ENCODE measurements at regions not wholly inside any gene's neighbourhood (a gene's known extent, or its start where the extent isn't known, plus 50 kb on each side); places are given as distances from the start of the nearest gene placed in this dataset.
"Not testable (repeated sequence)": the region's sequence is repeated elsewhere in the genome, so short reads cannot be mapped to it uniquely, and the experiment has no call there.

- 6 to 7% methylated on average over 23 to 32 of the region's 32 CpGs for WGBS, 2 donors
- TF ChIP-seq, protein P1, sequence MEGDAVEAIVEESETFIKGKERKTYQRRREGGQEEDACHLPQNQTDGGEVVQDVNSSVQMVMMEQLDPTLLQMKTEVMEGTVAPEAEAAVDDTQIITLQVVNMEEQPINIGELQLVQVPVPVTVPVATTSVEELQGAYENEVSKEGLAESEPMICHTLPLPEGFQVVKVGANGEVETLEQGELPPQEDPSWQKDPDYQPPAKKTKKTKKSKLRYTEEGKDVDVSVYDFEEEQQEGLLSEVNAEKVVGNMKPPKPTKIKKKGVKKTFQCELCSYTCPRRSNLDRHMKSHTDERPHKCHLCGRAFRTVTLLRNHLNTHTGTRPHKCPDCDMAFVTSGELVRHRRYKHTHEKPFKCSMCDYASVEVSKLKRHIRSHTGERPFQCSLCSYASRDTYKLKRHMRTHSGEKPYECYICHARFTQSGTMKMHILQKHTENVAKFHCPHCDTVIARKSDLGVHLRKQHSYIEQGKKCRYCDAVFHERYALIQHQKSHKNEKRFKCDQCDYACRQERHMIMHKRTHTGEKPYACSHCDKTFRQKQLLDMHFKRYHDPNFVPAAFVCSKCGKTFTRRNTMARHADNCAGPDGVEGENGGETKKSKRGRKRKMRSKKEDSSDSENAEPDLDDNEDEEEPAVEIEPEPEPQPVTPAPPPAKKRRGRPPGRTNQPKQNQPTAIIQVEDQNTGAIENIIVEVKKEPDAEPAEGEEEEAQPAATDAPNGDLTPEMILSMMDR (IDR thresholded peaks at IDR 0.05) = peak; percentile 60 to 96 (median 67)
- H3K36me3 ChIP-seq (ENCODE audit: low read depth, missing control alignments); intact Hi-C loops (cut with DNase I; ENCODE audit: low total_unique reads); H3K9me3 ChIP-seq; H3K4me1 ChIP-seq; H3K27ac ChIP-seq; H3K27me3 ChIP-seq: not testable (repeated sequence)
- peak; percentile 79 for DNase-seq
- peak overlapping the region in 1 of 2 donors; percentile 14 for H3K4me3 ChIP-seq
Observed at GRCh38 chr17:30697619-30698460, 126.7 kb downstream of the CRLF3 start.

DNA sequence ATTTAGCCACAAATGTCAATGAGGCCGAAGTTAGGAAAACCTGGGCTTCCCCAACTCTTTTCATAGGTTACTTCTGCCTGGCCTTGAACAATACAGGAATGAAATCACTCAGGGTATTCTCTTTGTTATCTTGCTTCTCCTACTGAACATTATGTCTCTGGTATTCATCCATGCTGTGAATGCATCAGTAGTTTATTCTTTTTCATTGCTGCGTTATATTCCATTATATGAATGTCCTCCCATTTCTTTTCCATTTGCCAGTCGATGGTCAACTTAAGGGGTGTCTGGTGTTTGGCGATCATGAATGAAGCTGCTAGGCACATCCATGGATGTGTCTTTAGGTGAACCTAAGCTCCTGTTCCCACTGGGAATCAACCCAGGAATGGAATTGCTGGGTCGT lies 128.3 kb downstream of the CRLF3 start:
- no peaks in the 10 kb centered on the region for H3K27me3 ChIP-seq
- intact Hi-C loops (cut with DNase I; ENCODE audit: low total_unique reads) = no loop called here
- H3K4me3 ChIP-seq = no peak overlapping the region
- no peak overlapping the region for H3K27ac ChIP-seq
- no peaks in the 10 kb centered on the region for H3K9me3 ChIP-seq
- WGBS, 2 donors = 89 to 95% methylated on average over 5 of the region's 5 CpGs
- H3K36me3 ChIP-seq (ENCODE audit: low read depth, missing control alignments) = no peaks in the 10 kb centered on the region
- no peaks in the 10 kb centered on the region for H3K4me1 ChIP-seq
- DNase-seq = no peak
- no peak for TF ChIP-seq POLR2A (IDR thresholded peaks at IDR 0.05)
- TF ChIP-seq, protein P1 (IDR thresholded peaks at IDR 0.05) = no peak

DNA sequence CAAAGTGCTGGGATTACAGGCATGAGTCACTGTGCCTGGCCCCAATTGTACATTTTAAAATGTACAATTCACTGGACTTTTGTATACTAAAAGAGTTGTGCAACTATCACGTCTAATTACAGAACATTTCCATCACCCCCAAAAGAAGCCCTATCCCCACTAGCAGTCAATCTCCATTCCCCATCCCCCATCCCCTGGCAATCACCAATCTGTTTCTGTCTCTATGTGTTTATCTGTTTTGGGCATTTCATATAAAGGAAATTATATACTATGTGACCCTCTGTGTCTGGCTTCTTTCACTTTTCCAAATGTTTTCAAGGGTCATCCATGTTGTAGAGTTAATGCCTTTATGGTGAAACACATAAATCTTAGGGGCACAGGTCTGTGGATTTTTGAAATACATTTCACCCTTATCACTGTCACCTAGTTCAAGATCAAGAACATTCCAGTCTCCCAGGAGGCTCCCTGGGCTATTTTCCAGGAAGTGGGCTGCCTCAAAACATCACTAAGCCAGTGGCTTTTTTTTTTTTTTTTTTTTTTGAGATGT lies 129.2 kb downstream of the CRLF3 start:
- H3K27ac ChIP-seq; H3K27me3 ChIP-seq; intact Hi-C loops (cut with DNase I; ENCODE audit: low total_unique reads); H3K4me1 ChIP-seq; DNase-seq; H3K9me3 ChIP-seq; H3K4me3 ChIP-seq; H3K36me3 ChIP-seq (ENCODE audit: low read depth, missing control alignments): not testable (repeated sequence)
- WGBS, 2 donors = 79 to 80% methylated on average over 1 of the region's 1 CpG

- 6 to 11% methylated on average over 15 to 16 of the region's 20 CpGs for WGBS, 2 donors
- TF ChIP-seq, protein P1 (IDR thresholded peaks at IDR 0.05) = peak in 1 of 3 experiments; percentile 21
- intact Hi-C loops (cut with DNase I; ENCODE audit: low total_unique reads); DNase-seq; H3K4me1 ChIP-seq; H3K27ac ChIP-seq; H3K36me3 ChIP-seq (ENCODE audit: low read depth, missing control alignments); H3K4me3 ChIP-seq; H3K27me3 ChIP-seq; H3K9me3 ChIP-seq: not testable (repeated sequence)
Observed at GRCh38 chr17:30693772-30694171, 130.7 kb downstream of the CRLF3 start.

DNA sequence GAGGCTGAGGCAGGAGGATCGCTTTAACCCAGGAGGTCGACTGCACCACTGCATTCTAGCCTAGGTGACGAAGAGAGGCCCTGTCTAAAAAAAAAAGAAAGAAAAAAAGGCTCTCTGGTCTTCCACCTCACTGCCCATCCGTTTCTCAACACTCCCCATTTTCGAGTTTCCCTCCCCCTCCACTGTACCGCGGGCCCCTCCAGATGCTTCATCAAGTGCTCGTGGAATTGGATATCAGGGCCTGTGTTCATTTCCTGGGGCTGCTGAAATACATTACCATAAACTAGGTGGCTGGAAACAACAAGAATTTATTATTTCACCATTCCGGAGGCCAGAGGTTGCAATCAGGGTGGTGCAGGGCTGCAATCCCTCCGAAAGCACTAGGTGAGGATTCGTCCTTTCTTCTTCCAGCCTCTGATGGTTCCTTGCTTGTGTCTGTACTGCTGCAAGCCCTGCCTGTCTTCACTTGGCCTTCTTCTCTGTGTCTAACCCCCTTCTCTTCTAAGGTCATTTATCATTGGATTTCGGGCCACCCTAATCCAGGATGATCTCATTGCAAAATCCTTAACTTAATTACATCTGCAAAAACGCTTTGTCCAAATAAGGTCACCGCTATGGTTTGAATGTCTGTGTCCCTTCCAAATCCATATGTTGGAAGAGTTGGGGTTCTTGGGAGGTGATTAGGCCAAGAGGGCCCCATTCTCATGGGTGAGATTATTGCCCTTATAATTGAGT lies 135.1 kb downstream of the CRLF3 start:
- WGBS, 2 donors = 90 to 97% methylated on average over 14 of the region's 14 CpGs
- DNase-seq; intact Hi-C loops (cut with DNase I; ENCODE audit: low total_unique reads); H3K27me3 ChIP-seq; H3K36me3 ChIP-seq (ENCODE audit: low read depth, missing control alignments); H3K4me3 ChIP-seq; H3K4me1 ChIP-seq; H3K9me3 ChIP-seq; H3K27ac ChIP-seq: not testable (repeated sequence)

DNA sequence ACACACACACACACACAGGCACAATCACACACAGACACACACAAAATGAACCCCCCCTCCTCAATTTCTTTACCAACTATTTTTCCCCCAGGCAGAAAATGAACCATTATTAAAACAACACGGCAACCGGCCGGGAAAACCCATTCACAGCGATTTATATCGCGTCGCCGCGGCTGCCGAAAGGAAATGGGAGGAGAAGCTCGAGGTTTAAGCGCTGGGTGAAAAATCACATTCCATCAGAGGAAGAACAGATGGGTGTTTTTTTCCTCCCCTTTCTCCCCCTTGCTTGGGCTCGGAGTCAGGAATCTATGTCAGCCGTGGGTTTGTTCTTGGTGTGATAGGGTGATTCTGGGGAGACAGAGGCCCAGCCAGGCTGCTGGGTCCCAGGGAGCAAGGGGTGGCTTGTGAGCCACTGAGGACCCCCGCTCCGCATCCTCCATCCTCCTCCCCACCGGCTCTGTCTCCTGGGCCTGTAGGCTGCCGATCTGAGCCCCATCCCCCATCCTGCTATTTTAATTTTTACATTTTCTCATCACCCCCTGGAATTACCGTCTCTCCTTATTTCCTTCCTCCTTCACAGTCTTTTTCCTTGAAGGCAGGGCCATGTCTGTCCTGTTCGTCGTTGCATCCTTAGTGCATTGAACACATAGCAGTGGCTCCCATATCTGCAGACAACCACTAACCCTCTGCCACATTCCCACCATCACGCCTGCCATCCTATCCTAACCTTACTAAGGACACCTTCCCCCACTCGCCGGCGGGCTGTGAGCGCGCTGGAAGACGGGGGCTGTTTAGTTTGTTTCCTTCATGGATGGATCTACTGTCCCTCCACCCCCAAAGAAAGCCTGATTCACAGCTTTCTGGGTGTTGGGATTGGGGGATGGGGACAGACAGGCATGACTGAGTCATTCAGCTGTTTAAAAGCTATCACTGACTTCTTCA lies 137.7 kb downstream of the CRLF3 start:
- H3K36me3 ChIP-seq (ENCODE audit: low read depth, missing control alignments); H3K9me3 ChIP-seq; H3K27me3 ChIP-seq; DNase-seq; intact Hi-C loops (cut with DNase I; ENCODE audit: low total_unique reads); H3K4me3 ChIP-seq; H3K4me1 ChIP-seq; H3K27ac ChIP-seq: not testable (repeated sequence)
- WGBS, 2 donors = 19 to 42% methylated on average over 23 to 28 of the region's 28 CpGs

DNA sequence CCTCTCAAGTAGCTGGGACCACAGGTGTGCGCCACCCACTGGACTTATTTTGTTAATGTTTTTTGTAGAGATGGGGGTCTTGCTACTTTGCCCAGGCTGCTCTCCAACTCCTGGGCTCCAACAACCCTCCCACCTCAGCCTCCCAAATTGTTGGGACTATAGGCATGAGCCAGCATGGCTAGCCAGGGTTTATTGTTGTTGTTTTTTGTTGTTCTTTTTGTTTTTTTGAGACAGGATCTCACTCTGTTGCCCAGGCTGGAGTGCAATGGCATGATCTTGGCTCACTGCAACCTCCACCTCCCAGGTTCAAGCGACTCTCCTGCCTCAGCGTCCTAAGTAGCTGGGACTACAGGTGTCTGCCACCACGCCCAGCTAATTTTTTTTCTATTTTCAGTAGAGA lies 142.2 kb downstream of the CRLF3 start:
- H3K9me3 ChIP-seq; H3K4me3 ChIP-seq; intact Hi-C loops (cut with DNase I; ENCODE audit: low total_unique reads); H3K36me3 ChIP-seq (ENCODE audit: low read depth, missing control alignments); H3K27ac ChIP-seq; H3K27me3 ChIP-seq; H3K4me1 ChIP-seq; DNase-seq: not testable (repeated sequence)
- 94 to 95% methylated on average over 4 of the region's 4 CpGs for WGBS, 2 donors

- H3K4me1 ChIP-seq; intact Hi-C loops (cut with DNase I; ENCODE audit: low total_unique reads); H3K36me3 ChIP-seq (ENCODE audit: low read depth, missing control alignments); H3K27me3 ChIP-seq; H3K4me3 ChIP-seq; H3K9me3 ChIP-seq; H3K27ac ChIP-seq; DNase-seq: not testable (repeated sequence)
- 68 to 76% methylated on average over 4 to 5 of the region's 5 CpGs for WGBS, 2 donors
Observed at GRCh38 chr17:30680681-30681080, 143.8 kb downstream of the CRLF3 start.

Measured in testis (tissue), 2 donors.